ENCODE measurements at regions not wholly inside any gene's neighbourhood (a gene's known extent, or its start where the extent isn't known, plus 50 kb on each side); places are given as distances from the start of the nearest gene placed in this dataset.

GRCh38 chr3:89043406-89043932, 64.0 kb upstream of the EPHA3 start:
- DNase-seq (ENCODE audit: low spot score): no peak

GRCh38 chr3:89046661-89047060, 60.8 kb upstream of the EPHA3 start:
- DNase-seq (ENCODE audit: low spot score): no peak

- peak; percentile 0 for DNase-seq (ENCODE audit: low spot score)
Observed at GRCh38 chr3:89049119-89049518, 58.3 kb upstream of the EPHA3 start.

- no peak for DNase-seq (ENCODE audit: low spot score)
Observed at GRCh38 chr3:89052386-89052785, 55.0 kb upstream of the EPHA3 start.

- no peak for DNase-seq (ENCODE audit: low spot score)
Observed at GRCh38 chr3:89057398-89057797, 50.0 kb upstream of the EPHA3 start.

Data from activated CD4-positive, alpha-beta T cell treated with anti-CD3 and anti-CD28 coated beads, Interleukin-2, Interleukin-4, amounts not matched to agents 100 ng/mL and 50 ng/mL, durations not matched to agents 16 hours and 8 hours (primary cell).